WTC11 (cell line): ENCODE measurements at regions not wholly inside any gene's neighbourhood (a gene's known extent, or its start where the extent isn't known, plus 50 kb on each side); places are given as distances from the start of the nearest gene placed in this dataset.

Experiments used
- E2F1 ChIP-seq: sonication (generic); formaldehyde crosslinking; IDR thresholded peaks from 2 replicates; pipeline ENCODE4 v1.8.0; 2022; ENCODE audit warnings: mild to moderate bottlenecking, missing genetic modification reagents
- FOXP1 ChIP-seq: sonication (generic); formaldehyde crosslinking; IDR thresholded peaks from 2 replicates; pipeline ENCODE4 v1.8.0; 2022; ENCODE audit warnings: missing genetic modification reagents, mild to moderate bottlenecking, moderate library complexity, borderline replicate concordance
- HMGA2 ChIP-seq: fragments of 250-450 bp; sonication (Bioruptor Pico); IDR thresholded peaks from 2 replicates; pipeline ENCODE4 v1.4.0; 2021; ENCODE audit warnings: mild to moderate bottlenecking, moderate library complexity
- IRF2 ChIP-seq: sonication (generic); formaldehyde crosslinking; IDR thresholded peaks from 2 replicates; pipeline ENCODE4 v1.8.0; 2022; ENCODE audit warnings: low read depth, missing genetic modification reagents, borderline replicate concordance
- PRDM15 ChIP-seq: sonication (generic); formaldehyde crosslinking; IDR thresholded peaks from 2 replicates; pipeline ENCODE4 v1.8.0; 2022; ENCODE audit warnings: missing genetic modification reagents
- TEAD1 ChIP-seq: sonication (generic); formaldehyde crosslinking; IDR thresholded peaks from 2 replicates; pipeline ENCODE4 v1.8.0; 2022; ENCODE audit warnings: mild to moderate bottlenecking, missing genetic modification reagents
- ZNF671 ChIP-seq: fragments of 250-450 bp; sonication (Bioruptor Pico); IDR thresholded peaks from 2 replicates; pipeline ENCODE4 v1.8.0; 2021; ENCODE audit warnings: mild to moderate bottlenecking
- ZSCAN18 ChIP-seq: fragments of 250-450 bp; sonication (Bioruptor Pico); IDR thresholded peaks from 2 replicates; pipeline ENCODE4 v2.1.2; 2022; ENCODE audit warnings: mild to moderate bottlenecking, moderate library complexity
- TF ChIP-seq, protein P1 (sequence below): fragments of 200-600 bp; IDR thresholded peaks from 2 replicates; pipeline ENCODE4 v1.8.0; 2022; ENCODE audit warnings: antibody characterized with exemption
- TF ChIP-seq, protein P2 (sequence below): sonication (generic); formaldehyde crosslinking; IDR thresholded peaks from 2 replicates; pipeline ENCODE4 v1.8.0; 2022; ENCODE audit warnings: mild to moderate bottlenecking, missing genetic modification reagents

DNA sequence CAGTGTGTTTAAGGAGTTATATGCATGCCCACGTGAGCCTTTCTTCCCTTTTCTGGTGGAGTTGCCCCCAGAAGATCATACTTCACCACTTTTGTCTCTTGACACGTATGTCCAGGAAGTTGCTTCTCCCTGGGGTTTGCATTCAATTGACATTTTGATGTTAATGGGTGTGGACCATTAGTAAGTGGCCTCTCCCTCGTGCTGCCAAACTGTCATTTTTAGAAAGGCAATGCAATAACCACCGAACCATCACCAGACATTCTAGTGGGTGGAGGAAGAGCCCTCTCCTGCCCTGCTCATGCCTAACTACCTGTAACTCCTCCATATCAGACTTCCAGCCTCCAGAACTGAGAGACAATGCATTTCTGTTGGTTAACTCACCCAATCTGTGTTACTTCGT lies 290.8 kb downstream of the ATPSCKMT start:
- TF ChIP-seq HMGA2 (CRISPR knock-in tag) (no peak), PRDM15 (CRISPR knock-in tag) (no peak), ZNF671 (CRISPR knock-in tag) (no peak), FOXP1 (no peak), E2F1 (CRISPR knock-in tag) (no peak), TEAD1 (CRISPR knock-in tag) (no peak), ZSCAN18 (CRISPR knock-in tag) (no peak), IRF2 (CRISPR knock-in tag) (no peak)
- TF ChIP-seq, protein P1, sequence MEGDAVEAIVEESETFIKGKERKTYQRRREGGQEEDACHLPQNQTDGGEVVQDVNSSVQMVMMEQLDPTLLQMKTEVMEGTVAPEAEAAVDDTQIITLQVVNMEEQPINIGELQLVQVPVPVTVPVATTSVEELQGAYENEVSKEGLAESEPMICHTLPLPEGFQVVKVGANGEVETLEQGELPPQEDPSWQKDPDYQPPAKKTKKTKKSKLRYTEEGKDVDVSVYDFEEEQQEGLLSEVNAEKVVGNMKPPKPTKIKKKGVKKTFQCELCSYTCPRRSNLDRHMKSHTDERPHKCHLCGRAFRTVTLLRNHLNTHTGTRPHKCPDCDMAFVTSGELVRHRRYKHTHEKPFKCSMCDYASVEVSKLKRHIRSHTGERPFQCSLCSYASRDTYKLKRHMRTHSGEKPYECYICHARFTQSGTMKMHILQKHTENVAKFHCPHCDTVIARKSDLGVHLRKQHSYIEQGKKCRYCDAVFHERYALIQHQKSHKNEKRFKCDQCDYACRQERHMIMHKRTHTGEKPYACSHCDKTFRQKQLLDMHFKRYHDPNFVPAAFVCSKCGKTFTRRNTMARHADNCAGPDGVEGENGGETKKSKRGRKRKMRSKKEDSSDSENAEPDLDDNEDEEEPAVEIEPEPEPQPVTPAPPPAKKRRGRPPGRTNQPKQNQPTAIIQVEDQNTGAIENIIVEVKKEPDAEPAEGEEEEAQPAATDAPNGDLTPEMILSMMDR, result no peak
- TF ChIP-seq, protein P2, sequence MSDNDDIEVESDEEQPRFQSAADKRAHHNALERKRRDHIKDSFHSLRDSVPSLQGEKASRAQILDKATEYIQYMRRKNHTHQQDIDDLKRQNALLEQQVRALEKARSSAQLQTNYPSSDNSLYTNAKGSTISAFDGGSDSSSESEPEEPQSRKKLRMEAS (CRISPR knock-in tag), result no peak
